ENCODE measurements at regions not wholly inside any gene's neighbourhood (a gene's known extent, or its start where the extent isn't known, plus 50 kb on each side); places are given as distances from the start of the nearest gene placed in this dataset.

DNA sequence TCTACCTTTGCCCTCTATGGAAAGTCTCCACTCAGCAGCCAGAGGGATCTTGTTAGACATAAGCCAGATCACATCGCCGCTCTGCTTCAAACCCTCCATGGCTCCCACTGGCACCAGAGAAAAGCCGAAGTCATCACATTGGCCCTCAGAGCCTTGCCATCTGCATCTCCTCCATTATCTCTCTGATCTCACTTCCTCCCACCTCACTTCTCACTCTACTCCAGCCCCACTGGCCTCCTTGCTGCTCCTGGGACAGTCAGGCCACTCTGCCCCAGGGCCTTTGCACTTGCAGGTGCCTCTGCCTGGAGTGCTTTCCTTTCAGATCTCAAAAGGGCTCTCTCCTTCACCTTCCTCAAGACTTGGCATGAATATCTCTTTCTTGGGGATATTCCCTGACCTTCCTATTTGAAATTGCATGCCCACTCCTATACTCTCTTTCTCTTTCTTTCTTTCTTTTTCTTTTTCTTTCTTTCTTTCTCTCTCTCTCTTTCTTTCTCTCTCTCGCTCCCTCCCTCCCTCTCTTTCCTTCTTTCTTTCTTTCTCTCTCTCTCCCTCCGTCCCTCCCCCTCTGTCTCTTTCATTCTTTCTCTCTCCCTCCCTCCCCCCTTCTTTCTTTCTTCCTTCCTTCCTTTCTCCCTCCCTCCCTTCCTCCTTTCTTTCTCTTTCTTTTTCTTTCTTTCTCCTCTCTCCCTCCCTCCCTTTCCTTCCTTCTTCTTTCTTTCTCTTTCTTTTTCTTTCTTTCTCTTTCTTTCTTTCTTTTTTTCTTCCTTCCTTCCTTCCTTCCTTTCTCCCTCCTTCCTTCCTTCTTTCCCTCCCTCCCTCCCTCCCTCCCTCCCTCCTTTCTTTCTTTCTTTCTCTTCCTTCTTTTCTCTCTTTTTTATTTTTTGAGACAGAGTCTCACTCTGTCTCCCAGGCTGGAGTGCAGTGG is 96.0 kb upstream of the CASZ1 start:
- TF ChIP-seq CTCF (conservative IDR thresholded peaks at IDR 0.05; ENCODE audit: low read length) = no peak
- no peak for TF ChIP-seq EZH2phosphoT487 (IDR thresholded peaks at IDR 0.05; ENCODE audit: borderline replicate concordance, low read depth, low read length)

Measured in OCI-LY7 (cell line).